OCI-LY7 (cell line): ENCODE measurements at regions not wholly inside any gene's neighbourhood (a gene's known extent, or its start where the extent isn't known, plus 50 kb on each side); places are given as distances from the start of the nearest gene placed in this dataset.

ENCODE experiments used
- EZH2phosphoT487 ChIP-seq: fragments of 200-600 bp; sonication (generic); IDR thresholded peaks from 2 replicates; pipeline ENCODE4 v1.6.1; 2018; ENCODE audit warnings: low read depth, borderline replicate concordance, mild to moderate bottlenecking, mixed run types, antibody characterized with exemption, low read length, moderate library complexity, mixed read lengths
- TF ChIP-seq, protein P1 (sequence below): fragments of 200-600 bp; sonication (generic); conservative IDR thresholded peaks from 2 replicates; pipeline ENCODE4 v1.5.1; 2014; ENCODE audit warnings: mild to moderate bottlenecking, antibody characterized with exemption, low read length, moderate library complexity, mixed read lengths

DNA sequence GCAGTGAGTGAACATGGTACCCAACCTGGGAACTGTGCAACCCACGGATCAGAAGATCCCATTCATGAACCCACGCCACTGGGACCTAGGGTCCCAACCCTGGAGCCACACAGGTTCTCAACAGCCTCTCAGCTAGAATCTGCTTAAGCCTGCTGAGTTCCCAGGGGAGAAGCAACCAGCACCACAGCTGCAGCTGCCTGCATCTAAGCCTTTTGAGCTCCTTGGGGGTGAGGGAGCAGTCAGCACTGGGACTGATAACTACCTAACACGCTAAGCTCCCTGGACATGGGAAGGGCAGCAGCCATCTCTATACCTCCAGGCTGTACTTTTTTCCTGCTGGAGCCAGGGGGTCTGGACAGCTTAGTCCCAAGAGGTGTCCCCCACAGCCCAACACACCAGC is 179.3 kb downstream of the IL15 start:
- TF ChIP-seq, protein P1, sequence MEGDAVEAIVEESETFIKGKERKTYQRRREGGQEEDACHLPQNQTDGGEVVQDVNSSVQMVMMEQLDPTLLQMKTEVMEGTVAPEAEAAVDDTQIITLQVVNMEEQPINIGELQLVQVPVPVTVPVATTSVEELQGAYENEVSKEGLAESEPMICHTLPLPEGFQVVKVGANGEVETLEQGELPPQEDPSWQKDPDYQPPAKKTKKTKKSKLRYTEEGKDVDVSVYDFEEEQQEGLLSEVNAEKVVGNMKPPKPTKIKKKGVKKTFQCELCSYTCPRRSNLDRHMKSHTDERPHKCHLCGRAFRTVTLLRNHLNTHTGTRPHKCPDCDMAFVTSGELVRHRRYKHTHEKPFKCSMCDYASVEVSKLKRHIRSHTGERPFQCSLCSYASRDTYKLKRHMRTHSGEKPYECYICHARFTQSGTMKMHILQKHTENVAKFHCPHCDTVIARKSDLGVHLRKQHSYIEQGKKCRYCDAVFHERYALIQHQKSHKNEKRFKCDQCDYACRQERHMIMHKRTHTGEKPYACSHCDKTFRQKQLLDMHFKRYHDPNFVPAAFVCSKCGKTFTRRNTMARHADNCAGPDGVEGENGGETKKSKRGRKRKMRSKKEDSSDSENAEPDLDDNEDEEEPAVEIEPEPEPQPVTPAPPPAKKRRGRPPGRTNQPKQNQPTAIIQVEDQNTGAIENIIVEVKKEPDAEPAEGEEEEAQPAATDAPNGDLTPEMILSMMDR, result no peak
- TF ChIP-seq EZH2phosphoT487, result no peak
